ENCODE measurements at regions not wholly inside any gene's neighbourhood (a gene's known extent, or its start where the extent isn't known, plus 50 kb on each side); places are given as distances from the start of the nearest gene placed in this dataset.

GRCh38 chr3:191975936-191976335, 515.0 kb downstream of the PYDC2 start:
- no peak for TF ChIP-seq CTCF (IDR thresholded peaks at IDR 0.05)
- no peak for TF ChIP-seq POLR2AphosphoS5 (IDR thresholded peaks at IDR 0.05)
- TF ChIP-seq POLR2A (IDR thresholded peaks at IDR 0.05): no peak
- no peak for TF ChIP-seq EP300 (IDR thresholded peaks at IDR 0.05; ENCODE audit: low read depth)

Measured in transverse colon (tissue), 4 donors.